ENCODE measurements at regions not wholly inside any gene's neighbourhood (a gene's known extent, or its start where the extent isn't known, plus 50 kb on each side); places are given as distances from the start of the nearest gene placed in this dataset.

DNA sequence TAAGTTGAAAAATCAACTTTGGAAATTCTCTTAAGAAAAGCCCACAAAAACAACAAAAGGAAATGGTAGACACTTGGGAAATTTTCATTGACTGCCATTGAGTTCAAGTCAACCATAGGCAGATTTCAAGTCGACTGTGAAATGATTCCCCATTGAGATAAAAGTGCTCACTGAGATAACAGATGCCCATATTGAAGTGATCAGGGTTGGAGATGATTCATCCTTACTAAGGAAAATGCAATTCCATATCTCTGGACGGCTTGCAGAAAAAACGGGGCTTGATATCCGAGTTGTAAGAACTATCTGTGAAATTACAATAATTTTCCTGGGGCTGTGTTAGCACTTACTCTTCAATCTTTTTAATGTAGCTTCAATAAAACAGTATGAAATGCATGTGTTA, 373.1 kb upstream of the THRB start:
- TF ChIP-seq, protein P1, sequence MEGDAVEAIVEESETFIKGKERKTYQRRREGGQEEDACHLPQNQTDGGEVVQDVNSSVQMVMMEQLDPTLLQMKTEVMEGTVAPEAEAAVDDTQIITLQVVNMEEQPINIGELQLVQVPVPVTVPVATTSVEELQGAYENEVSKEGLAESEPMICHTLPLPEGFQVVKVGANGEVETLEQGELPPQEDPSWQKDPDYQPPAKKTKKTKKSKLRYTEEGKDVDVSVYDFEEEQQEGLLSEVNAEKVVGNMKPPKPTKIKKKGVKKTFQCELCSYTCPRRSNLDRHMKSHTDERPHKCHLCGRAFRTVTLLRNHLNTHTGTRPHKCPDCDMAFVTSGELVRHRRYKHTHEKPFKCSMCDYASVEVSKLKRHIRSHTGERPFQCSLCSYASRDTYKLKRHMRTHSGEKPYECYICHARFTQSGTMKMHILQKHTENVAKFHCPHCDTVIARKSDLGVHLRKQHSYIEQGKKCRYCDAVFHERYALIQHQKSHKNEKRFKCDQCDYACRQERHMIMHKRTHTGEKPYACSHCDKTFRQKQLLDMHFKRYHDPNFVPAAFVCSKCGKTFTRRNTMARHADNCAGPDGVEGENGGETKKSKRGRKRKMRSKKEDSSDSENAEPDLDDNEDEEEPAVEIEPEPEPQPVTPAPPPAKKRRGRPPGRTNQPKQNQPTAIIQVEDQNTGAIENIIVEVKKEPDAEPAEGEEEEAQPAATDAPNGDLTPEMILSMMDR (conservative IDR thresholded peaks at IDR 0.05; ENCODE audit: low read length), result no peak
- no peak for TF ChIP-seq EZH2phosphoT487 (IDR thresholded peaks at IDR 0.05; ENCODE audit: borderline replicate concordance, low read depth, low read length)

All from OCI-LY7 (cell line).